ENCODE measurements at regions not wholly inside any gene's neighbourhood (a gene's known extent, or its start where the extent isn't known, plus 50 kb on each side); places are given as distances from the start of the nearest gene placed in this dataset.

GRCh38 chr15:35810007-35810406 is 264.0 kb upstream of the DPH6 start:
- no peak for TF ChIP-seq CTCF (IDR thresholded peaks at IDR 0.05 in 4 of 5, conservative IDR thresholded peaks at IDR 0.05 in 1 of 5)
- no peak for TF ChIP-seq POLR2A (IDR thresholded peaks at IDR 0.05)
